GM20431 (cell line): ENCODE measurements at regions not wholly inside any gene's neighbourhood (a gene's known extent, or its start where the extent isn't known, plus 50 kb on each side); places are given as distances from the start of the nearest gene placed in this dataset.
"Not testable (repeated sequence)": the region's sequence is repeated elsewhere in the genome, so short reads cannot be mapped to it uniquely, and the experiment has no call there.

Experiments
- in situ Hi-C: fragments of 300-500 bp; cut with MseI, MboI; formaldehyde crosslinking; loops from one replicate; pipeline ENCODE4 v1.15.0; 2020; ENCODE audit warnings: low sequenced_read_pairs; ENCODE audit not compliant: unreplicated experiment

DNA sequence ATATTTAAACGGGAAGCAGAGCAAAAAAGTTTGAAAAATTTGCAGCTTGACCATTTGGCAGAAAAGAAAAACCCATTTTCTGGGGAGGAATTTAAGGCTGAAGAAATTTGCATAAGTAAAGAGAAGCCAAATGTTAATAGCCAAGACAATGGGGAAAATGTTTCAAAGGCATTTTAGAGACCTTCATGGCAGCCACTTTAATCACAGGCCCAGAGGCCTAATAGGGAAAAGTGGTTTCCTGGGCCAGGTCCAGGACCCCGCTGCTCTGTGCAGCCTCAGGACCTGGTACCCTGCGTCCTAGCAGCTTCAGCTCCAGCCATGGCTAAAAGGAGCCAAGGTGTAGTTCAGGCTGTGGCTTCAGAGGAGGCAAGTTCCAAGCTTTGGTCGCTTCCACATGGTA lies 507.3 kb downstream of the SLCO4C1 start:
- in situ Hi-C loops: no loop called here

DNA sequence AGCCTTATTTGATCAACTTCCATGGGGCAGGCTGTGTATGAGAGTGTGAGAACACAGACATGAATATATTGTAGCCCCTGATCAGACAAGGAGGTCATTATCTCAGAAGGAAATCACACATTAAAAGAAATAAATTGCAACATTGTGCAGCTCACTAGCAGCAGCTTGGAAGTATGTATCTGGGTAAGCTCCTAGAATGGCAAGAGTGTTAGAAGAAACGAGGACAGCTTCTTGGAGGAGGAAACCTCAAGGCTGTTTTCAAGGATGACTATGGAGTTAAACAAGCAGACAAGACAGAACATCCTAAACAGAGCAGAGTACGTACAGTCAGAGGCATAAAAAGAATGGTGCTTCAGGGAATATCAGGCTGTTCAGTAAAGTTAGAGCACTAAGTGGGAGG lies 511.0 kb downstream of the SLCO4C1 start:
- in situ Hi-C loops: no loop called here

DNA sequence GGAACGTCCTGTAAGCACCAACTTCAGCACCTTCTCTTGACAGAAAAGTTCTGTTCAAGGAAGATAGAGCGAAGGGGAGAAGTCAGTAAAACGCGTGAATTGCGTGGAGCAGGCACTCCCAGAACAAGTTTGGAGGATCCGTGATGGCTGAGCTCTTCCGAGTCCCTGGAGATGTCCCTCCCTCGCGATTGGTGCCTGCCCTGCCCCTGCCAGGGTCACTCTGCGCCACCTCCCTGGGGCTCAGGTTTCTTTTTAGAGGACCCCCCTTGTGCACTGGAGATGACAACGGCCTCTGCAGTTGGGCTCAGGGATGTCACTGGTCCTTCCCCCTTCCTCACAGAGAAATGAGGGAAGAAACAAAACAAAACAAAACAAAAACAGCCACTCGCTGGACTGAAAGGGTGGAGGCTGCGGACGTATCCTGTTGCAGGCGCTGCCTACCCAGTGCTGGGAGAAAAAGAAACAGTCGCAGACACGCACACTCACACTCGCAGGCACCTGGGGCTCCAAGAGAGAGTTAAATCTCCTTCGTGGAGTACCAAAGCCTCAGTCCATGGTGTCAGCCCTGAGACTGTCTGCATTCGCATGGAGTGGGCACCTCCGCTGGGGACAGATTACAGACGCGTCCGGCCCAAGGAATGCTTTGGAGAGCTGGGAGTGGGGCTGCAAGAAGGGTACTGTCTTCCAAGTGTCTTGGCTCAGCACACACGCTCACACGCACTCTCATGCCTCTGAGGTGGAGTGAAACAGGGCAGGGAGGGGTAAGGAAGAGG lies 512.7 kb downstream of the SLCO4C1 start:
- in situ Hi-C loops: no loop called here

DNA sequence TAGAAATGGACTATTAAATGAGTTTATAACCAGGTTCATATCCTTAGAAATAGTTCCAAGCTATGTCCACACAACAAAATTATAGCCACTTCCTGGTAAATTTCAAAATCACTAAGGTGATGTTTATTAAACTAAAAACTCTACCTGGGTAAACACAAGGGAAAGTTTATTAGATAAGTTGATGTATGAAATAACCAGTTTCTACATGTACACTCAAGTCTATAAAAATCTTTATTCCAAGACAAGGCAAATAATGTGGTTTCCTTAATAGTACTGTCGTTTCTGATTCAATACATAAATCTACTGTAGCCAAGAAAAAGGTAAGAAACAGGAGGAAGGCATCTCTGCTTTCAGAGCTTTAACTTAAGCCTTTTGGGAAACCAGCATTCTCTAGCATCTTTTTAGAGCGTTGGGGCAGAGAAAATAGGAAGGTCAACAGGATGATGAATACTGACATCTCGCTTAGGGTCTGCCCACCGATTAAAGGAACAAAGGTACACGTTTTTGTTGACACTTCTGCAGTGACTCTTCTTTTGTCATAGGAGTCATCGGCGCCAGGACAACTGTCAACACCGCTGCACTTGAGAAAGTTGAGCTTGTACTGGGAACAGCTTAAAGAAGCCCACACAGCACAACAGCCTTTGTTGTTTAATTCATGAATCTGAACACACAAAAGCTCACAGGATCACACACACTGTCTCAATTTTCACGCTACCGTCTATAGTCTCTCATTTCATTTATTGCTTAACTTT lies 513.6 kb downstream of the SLCO4C1 start:
- in situ Hi-C loops: no loop called here

DNA sequence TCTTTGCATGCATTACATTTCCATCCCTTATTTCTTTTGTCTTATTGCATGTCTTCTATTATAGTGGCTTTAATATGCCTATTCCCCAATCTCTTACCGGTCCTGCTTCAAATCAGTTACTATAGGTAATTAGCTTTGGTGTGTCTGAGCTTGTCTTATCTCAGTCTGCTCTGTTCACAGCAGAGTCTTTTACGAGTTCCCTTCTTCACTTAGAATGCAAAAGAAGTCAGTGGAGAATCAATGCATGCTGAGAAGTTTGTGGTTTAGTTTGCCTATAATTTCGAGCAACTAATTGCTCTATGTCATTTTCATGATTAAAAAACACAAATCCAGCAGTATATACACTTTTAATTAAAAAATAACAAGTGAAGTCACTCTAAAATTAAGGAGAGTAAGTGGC lies 545.0 kb downstream of the SLCO4C1 start:
- in situ Hi-C loops: no loop called here

DNA sequence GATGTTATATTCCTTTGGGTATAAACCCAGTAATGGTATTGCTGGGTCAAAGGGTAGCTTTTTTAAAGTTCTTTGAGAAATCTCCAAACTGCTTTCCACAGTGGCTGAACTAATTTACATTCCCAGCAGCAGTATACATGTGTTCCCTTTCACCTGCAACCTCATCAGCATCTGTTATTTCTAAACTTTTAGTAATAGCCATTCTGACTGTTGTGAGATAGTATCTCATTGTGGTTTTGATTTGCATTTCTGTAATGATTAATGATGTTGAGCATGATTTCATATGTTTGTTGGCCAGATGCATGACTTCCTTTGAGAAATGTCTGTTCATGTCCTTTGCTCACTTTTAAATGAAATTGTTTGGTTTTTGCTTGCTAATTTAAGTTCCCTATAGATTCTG lies 553.1 kb downstream of the SLCO4C1 start:
- in situ Hi-C loops: not testable (repeated sequence)

DNA sequence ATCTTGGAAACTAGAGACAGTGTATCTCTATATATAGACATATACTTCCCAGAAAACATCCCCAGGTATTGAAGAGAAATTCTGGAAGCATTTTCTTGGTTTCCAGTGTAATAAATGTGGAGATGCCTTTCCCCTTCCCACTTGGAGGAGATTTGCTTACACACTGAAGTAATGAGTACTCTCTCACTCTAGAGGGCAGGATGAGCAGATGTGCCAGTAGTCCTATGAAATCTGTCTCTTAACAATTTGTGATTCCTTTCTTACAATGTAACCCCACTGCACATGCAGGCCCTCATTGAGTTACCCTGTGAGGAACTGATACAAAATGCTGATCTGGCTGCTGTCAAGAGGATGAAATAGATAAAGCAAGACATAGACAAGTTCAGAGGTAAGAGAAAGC lies 567.2 kb downstream of the SLCO4C1 start:
- in situ Hi-C loops: no loop called here

DNA sequence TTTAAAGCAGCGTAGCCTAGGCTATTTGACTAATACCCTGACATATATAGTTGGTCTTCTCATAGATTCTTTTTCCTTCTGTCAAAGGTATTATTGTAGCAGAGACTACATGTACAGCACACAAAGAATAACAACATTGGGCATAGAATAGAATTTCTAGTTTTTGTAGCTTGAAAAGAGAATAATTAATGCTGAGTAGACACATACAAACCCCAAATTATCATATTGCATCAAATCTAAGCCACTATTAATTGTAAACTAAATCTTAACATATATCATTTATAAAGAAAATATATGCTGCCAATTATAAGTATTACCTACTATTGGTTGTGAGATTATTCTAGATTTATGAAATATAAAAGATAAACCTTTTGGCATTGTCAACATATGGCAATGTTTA lies 574.5 kb downstream of the SLCO4C1 start:
- in situ Hi-C loops: no loop called here

DNA sequence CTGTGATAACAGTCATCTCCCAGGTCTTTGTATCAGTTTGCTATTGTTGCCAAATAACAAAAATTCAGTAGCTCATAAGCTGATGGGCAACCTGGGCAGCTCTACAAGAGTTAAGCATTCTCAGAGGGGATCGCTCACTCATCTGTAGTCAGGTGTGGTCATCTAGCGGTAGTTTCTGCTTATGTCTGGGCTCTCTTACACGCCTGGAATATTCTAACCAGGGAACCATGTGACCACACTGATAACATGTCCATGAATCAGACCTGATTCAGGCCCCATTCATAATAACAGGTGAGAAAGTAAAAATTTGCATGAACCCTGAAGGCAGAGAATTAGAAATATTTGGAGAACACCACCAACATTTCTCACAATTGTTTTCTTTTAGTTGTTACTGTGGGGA lies 576.1 kb downstream of the SLCO4C1 start:
- in situ Hi-C loops: no loop called here

DNA sequence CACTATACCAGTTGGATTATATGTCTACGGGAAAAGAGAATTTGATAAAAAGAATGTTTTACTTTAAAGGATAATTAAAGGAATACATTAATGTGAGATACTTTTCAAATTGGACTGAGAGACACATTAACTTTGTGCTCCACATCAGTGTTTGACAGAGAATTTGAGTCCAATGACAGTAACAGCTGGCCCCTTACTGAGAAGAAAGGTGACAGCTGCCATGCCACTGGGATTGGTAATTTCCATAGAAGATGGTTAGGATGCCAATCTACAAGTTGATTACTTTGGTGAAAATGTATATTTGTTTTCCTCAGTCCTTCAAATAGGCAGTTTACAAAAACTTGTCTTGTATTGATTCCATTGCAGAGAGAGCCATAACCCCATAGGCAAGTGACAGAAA lies 578.4 kb downstream of the SLCO4C1 start:
- in situ Hi-C loops: no loop called here

DNA sequence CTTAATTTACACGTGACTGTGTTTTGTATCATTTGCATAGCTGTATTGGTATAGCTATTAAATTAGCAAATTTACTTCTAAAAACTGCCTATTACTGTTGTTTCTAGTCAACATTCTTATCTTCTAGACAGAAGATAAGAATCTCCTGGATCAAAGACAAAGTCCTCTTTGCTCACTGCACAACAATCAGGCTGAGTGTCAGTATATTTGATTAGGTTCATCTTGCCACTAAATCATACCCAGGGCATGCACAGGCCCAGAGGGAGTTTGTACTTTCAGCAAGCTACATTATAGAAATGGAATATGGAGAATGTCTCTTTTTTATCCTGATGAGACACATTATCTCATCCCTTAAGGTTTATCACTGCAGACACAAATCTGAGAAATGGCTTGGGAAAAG lies 579.1 kb downstream of the SLCO4C1 start:
- in situ Hi-C loops: no loop called here

DNA sequence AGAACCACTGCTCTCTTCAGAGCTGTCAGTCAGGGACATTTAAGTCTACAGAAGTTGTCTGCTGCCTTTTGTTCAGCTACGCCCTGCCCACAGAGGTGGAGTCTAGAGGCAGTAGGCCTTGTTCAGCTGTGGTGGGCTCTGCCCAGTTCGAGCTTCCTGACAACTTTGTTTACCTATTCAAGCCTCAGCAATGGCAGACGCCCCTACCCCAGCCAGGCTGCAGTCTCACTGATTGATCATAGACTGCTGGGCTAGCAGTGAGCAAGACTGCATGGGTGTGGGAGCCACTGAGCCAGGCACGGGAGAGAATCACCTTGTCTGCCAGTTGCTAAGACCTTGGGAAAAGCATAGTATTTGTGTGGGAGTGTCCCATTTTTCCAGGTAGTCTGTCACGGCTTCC lies 580.3 kb downstream of the SLCO4C1 start:
- in situ Hi-C loops: not testable (repeated sequence)

DNA sequence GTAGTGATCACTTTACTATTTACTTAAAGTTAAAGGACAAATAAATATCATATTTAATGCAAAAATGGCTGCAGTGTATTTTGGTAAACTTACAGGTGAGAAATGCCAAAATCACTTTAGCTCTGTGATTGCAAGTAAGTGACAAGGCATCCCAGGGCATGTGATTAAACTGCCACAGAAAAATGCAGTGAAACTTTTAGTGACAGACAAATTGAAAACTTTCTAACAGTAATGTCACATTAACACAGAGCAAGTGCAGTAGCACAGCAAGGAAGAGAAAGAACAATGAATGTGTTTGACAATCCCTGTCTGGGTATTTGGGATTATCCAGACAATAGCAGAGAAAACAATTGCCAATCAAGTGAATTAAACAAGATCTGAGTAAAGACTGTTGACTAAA lies 606.8 kb downstream of the SLCO4C1 start:
- in situ Hi-C loops: no loop called here

DNA sequence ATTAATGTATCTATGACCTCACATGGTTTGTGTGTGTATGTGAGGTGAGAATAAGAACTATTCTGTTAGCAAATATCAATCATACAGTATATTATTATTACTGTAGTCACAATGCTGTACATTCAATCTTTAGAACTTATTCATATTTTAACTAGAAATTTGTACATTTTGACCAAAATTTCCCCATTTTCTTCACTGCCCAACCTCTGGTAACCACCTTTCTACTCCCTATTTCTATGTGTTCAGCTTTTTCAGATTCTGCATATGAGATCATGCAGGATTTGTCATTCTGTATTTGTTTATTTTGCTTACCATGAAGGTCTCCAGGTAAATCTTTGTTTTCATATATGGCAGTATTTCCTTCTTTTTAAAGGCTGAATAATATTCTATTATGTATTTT lies 607.9 kb downstream of the SLCO4C1 start:
- in situ Hi-C loops: no loop called here

DNA sequence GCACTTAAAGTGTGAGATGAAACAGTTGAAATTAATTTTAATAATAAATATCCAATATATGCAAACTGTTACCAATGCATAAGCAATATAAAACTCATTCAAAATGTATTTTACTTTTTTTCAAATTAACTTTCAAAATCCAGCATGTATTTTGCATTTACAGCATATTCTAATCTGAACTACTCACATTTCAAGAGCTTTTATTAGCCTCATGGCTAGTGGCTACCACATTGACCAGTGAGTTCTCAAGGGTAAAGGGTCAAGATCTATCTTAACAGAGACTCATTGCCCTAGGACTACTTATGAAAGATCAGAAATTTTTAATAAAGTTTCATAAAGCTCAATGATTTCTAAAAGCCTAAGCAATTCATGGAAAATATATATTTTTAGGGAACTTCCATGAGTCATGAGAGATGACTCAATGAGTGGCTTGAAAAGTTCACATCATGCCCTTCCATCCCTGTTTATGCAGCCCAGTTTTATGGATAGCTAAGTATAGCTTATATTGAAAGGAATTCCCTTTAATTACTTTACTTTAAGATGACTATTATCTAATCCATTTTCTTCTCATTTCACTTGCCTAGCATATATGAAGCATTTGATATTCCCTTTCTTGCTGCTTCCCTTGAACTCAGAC lies 608.6 kb downstream of the SLCO4C1 start:
- in situ Hi-C loops: no loop called here

DNA sequence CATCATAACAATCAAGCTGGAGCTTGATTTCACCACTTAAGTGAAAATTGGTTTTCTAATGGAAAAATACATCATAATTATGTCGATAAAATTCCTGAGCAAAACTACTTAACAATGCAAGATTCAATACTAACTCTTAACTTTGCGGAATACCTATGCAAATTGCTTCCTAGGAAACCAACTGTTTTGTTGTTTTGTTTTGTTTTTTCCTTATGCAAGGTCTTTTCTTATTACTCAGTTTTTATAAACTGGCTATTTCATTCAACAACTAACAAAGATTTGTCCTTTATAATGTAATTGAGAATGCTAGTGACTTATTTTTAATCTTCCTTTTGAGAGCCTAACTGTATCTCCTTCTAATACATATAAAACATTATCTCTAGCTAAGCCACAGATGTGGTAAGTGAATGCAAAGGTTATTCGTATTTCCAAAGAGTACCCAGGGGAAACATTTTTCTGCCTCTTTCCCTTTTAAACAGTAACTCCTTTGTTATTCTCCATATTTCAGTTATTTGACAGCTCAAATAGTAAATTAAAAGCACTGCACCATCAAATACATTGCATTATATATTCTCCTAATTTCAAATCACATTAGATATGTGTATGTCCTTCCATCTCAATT lies 609.4 kb downstream of the SLCO4C1 start:
- in situ Hi-C loops: no loop called here

DNA sequence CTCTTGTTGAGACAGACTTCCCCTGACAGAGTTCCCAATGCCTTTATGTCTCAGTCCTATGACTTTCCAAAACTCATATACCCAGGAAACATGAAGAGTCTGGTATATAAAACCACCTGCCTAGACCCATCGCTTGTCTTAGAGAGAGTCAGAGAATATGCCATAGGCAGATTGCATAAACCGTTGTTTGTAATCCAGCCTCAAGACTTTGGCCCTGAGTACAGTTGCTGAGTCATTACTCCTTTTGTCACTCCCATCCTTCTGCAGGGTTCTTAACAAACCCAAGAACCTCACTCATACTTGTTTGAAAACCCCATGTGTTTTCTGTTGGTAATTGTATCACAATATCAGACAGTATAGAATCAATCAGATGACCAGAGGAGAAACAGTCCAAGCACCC lies 616.3 kb downstream of the SLCO4C1 start:
- in situ Hi-C loops: no loop called here

DNA sequence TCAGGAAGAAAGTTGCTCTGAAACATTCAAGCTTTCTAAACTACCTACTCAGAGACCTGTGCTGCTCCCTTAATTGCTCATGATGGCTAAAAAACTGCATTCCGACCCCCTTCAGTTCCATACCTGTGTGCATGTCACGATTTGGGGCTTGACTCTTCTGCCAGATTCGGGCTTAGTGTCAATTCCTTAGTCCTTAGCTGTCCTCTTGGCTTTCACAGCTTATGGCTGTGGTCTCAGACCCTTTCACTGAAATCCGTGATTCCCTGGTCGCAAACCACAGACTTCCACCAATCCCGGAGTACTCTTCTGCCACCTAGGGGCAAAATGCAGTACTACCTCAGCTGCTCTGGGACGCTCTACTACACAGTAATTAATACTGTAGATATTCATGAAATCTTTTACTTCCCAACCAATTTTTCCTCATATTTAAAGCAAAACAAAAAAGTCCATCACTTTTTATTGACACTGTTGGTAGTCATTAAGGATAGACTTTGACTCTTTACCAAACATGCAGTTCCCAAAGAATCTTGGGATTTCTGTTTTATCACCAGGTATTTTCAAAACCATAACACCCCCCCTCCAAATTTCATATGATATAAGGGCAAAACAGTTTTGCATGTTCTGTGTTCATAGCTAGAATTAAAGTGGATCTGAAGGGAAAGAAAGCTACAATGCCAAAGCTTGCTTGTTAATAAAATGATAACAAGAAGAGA lies 617.4 kb downstream of the SLCO4C1 start:
- in situ Hi-C loops: no loop called here

DNA sequence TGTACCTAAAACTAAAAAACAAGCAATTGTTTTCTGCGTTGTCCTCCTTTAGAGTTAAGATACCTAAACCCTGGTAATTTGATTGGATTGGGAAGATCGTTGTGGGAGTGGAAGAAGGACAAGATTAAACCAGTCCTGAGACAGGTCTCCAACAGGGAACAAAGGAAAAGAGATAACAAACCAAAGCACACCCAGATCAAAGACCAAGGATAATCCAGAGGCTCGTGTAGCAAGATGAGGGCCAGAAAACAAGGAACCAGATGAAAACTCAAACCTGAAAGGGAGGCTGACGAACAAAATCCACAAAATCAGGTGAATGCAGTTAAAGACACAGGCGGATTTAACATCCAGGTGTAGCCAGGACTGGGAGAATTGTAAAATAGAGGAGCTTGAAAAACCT lies 618.1 kb downstream of the SLCO4C1 start:
- in situ Hi-C loops: no loop called here

DNA sequence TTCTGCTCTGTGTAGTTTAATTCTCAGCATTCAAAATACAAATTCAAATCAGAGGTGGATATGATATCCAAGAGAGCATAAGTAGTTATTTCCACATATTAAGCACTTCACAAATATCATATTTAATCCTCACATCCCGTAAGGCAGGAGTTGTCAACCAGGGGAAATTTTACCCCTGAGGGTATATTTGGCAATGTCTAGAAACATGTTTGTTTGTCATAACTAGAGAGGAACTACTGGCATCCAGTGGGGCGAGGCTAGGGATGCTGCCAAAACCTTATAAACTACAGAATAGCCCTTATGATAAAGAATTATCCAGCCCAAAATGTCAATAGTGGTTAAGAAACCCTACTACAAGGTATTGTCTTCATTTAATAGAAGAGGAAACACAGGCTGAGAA lies 619.4 kb downstream of the SLCO4C1 start:
- in situ Hi-C loops: no loop called here
